Neural cell (in vitro differentiated cells): ENCODE measurements at regions not wholly inside any gene's neighbourhood (a gene's known extent, or its start where the extent isn't known, plus 50 kb on each side); places are given as distances from the start of the nearest gene placed in this dataset.

Experiments
- H2AFZ ChIP-seq: fragments of 200-600, 300-800 bp; sonication (generic), shearing (Covaris generic); 2 replicates; pipeline ENCODE4 v1.6.0; 2014; ENCODE audit warnings: low read depth, mild to moderate bottlenecking, antibody characterized with exemption, low read length, moderate library complexity
- H3F3A ChIP-seq: fragments of 200-600 bp; shearing (Covaris generic); 2 replicates; pipeline ENCODE4 v1.6.1; 2016; ENCODE audit warnings: mild to moderate bottlenecking, moderate library complexity, mixed read lengths, antibody characterized with exemption, low read length; ENCODE audit not compliant: insufficient read depth, poor library complexity, severe bottlenecking
- H3K27ac ChIP-seq: fragments of 200-600, 300-800 bp; sonication (generic), shearing (Covaris generic); 2 replicates; pipeline ENCODE4 v1.5.1; 2014; ENCODE audit warnings: mild to moderate bottlenecking, low read length, moderate library complexity
- H3K27me3 ChIP-seq: fragments of 300-800, 200-600 bp; sonication (generic), shearing (Covaris generic); 2 replicates; pipeline ENCODE4 v1.6.0; 2014; ENCODE audit warnings: mild to moderate bottlenecking, low read depth, low read length, moderate library complexity; ENCODE audit not compliant: insufficient read depth
- H3K36me3 ChIP-seq: fragments of 300-800, 200-600 bp; sonication (generic), shearing (Covaris generic); 2 replicates; pipeline ENCODE4 v1.5.1; 2014; ENCODE audit warnings: mild to moderate bottlenecking, antibody characterized with exemption, low read length, moderate library complexity; ENCODE audit not compliant: insufficient read depth
- H3K4me2 ChIP-seq: fragments of 300-800, 200-600 bp; sonication (generic), shearing (Covaris generic); 2 replicates; pipeline ENCODE4 v1.6.0; 2014; ENCODE audit warnings: mild to moderate bottlenecking, low read length
- H3K4me3 ChIP-seq: fragments of 300-800, 200-600 bp; sonication (generic), shearing (Covaris generic); 2 replicates; pipeline ENCODE4 v1.5.1; 2014; ENCODE audit warnings: mild to moderate bottlenecking, low read length, moderate library complexity
- H3K79me2 ChIP-seq: fragments of 200-600 bp; shearing (Covaris generic); replicated peaks from 2 replicates; pipeline ENCODE4 v1.6.0; 2014; ENCODE audit warnings: mild to moderate bottlenecking, low read length, moderate library complexity; ENCODE audit not compliant: insufficient read depth
- H3K9ac ChIP-seq: fragments of 300-800, 200-600 bp; sonication (generic), shearing (Covaris generic); 2 replicates; pipeline ENCODE4 v1.6.1; 2016; ENCODE audit warnings: mild to moderate bottlenecking, low read length, mixed read lengths
- H3K9me2 ChIP-seq: fragments of 200-600 bp; shearing (Covaris generic); 2 replicates; pipeline ENCODE4 v1.6.1; 2016; ENCODE audit warnings: mild to moderate bottlenecking, low read length, mixed read lengths; ENCODE audit not compliant: insufficient read depth
- H3K9me3 ChIP-seq: fragments of 200-600, 300-800 bp; sonication (generic), shearing (Covaris generic); 2 replicates; pipeline ENCODE4 v1.6.1; 2016; ENCODE audit warnings: mild to moderate bottlenecking, mixed run types, low read length, moderate library complexity, mixed read lengths
- H4K20me1 ChIP-seq: fragments of 200-600 bp; shearing (Covaris generic); 2 replicates; pipeline ENCODE4 v1.6.1; 2016; ENCODE audit warnings: mild to moderate bottlenecking, mixed run types; ENCODE audit not compliant: insufficient read depth
- EP300 ChIP-seq: fragments of 450-650 bp; conservative IDR thresholded peaks from 2 replicates; pipeline ENCODE4 v1.6.1; 2014; ENCODE audit warnings: antibody characterized with exemption, mild to moderate bottlenecking, moderate library complexity; ENCODE audit not compliant: poor library complexity, severe bottlenecking
- EZH2 ChIP-seq: fragments of 200-600, 300-800 bp; shearing (Covaris generic), sonication (generic); IDR thresholded peaks from 2 replicates; pipeline ENCODE4 v1.6.1; 2014; ENCODE audit warnings: antibody characterized with exemption, low read length, borderline replicate concordance, mild to moderate bottlenecking; ENCODE audit not compliant: insufficient read depth, poor library complexity, severe bottlenecking
- MXI1 ChIP-seq: fragments of 450-650 bp; conservative IDR thresholded peaks from 2 replicates; pipeline ENCODE4 v1.6.1; 2014; ENCODE audit warnings: antibody characterized with exemption, mild to moderate bottlenecking; ENCODE audit not compliant: poor library complexity, severe bottlenecking
- POLR2AphosphoS5 ChIP-seq: IDR thresholded peaks from 2 replicates; pipeline ENCODE4 v1.6.1; 2012
- RAD21 ChIP-seq: fragments of 450-650 bp; conservative IDR thresholded peaks from 2 replicates; pipeline ENCODE4 v1.6.1; 2014; ENCODE audit warnings: antibody characterized with exemption, mild to moderate bottlenecking, moderate library complexity
- SMC3 ChIP-seq: fragments of 450-650 bp; conservative IDR thresholded peaks from 2 replicates; pipeline ENCODE4 v1.6.1; 2014; ENCODE audit warnings: antibody characterized with exemption, mild to moderate bottlenecking, moderate library complexity; ENCODE audit not compliant: poor library complexity
- TAF1 ChIP-seq: IDR thresholded peaks from 2 replicates; pipeline ENCODE4 v1.6.1; 2012; ENCODE audit warnings: low read depth
- TF ChIP-seq, protein P1 (sequence below): fragments of 450-650 bp; IDR thresholded peaks from 2 replicates; pipeline ENCODE4 v1.5.1; 2014; ENCODE audit warnings: antibody characterized with exemption, mild to moderate bottlenecking, moderate library complexity; ENCODE audit not compliant: poor library complexity, severe bottlenecking
- TF ChIP-seq, protein P2 (sequence below): IDR thresholded peaks from 2 replicates; pipeline ENCODE4 v1.6.1; 2012; ENCODE audit warnings: borderline replicate concordance

DNA sequence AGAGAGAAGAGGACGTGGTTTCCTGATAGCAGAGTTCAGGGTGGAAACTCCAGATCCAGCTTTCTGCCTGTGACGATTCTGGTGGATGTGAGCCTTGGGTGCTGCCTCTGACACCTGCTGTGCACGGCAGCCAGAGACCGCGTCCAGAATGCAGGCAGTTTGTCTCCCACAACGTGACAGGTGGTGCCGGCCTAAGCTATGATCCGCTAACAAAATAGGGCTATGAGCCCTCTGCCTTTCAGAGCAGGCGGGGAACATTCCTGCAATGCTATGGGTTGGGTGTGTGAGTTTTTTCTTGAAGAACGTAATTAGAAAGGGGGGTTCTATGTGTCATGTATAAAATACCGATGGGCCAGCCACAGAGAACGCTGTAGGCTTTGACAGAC, 297.3 kb upstream of the PRKCQ start:
- H4K20me1 ChIP-seq = no peaks in the 10 kb centered on the region
- H3K9me3 ChIP-seq = no peaks in the 10 kb centered on the region
- H3K36me3 ChIP-seq = no peaks in the 10 kb centered on the region
- TF ChIP-seq, protein P1, sequence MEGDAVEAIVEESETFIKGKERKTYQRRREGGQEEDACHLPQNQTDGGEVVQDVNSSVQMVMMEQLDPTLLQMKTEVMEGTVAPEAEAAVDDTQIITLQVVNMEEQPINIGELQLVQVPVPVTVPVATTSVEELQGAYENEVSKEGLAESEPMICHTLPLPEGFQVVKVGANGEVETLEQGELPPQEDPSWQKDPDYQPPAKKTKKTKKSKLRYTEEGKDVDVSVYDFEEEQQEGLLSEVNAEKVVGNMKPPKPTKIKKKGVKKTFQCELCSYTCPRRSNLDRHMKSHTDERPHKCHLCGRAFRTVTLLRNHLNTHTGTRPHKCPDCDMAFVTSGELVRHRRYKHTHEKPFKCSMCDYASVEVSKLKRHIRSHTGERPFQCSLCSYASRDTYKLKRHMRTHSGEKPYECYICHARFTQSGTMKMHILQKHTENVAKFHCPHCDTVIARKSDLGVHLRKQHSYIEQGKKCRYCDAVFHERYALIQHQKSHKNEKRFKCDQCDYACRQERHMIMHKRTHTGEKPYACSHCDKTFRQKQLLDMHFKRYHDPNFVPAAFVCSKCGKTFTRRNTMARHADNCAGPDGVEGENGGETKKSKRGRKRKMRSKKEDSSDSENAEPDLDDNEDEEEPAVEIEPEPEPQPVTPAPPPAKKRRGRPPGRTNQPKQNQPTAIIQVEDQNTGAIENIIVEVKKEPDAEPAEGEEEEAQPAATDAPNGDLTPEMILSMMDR = no peak
- no peak for TF ChIP-seq EP300
- TF ChIP-seq RAD21 = no peak
- TF ChIP-seq, protein P2, sequence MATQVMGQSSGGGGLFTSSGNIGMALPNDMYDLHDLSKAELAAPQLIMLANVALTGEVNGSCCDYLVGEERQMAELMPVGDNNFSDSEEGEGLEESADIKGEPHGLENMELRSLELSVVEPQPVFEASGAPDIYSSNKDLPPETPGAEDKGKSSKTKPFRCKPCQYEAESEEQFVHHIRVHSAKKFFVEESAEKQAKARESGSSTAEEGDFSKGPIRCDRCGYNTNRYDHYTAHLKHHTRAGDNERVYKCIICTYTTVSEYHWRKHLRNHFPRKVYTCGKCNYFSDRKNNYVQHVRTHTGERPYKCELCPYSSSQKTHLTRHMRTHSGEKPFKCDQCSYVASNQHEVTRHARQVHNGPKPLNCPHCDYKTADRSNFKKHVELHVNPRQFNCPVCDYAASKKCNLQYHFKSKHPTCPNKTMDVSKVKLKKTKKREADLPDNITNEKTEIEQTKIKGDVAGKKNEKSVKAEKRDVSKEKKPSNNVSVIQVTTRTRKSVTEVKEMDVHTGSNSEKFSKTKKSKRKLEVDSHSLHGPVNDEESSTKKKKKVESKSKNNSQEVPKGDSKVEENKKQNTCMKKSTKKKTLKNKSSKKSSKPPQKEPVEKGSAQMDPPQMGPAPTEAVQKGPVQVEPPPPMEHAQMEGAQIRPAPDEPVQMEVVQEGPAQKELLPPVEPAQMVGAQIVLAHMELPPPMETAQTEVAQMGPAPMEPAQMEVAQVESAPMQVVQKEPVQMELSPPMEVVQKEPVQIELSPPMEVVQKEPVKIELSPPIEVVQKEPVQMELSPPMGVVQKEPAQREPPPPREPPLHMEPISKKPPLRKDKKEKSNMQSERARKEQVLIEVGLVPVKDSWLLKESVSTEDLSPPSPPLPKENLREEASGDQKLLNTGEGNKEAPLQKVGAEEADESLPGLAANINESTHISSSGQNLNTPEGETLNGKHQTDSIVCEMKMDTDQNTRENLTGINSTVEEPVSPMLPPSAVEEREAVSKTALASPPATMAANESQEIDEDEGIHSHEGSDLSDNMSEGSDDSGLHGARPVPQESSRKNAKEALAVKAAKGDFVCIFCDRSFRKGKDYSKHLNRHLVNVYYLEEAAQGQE = no peak
- no peak for TF ChIP-seq TAF1
- no peak for TF ChIP-seq POLR2AphosphoS5
- H3F3A ChIP-seq = no peaks in the 10 kb centered on the region
- H3K27ac ChIP-seq = no peak overlapping the region
- no peaks in the 10 kb centered on the region for H3K79me2 ChIP-seq
- no peaks in the 10 kb centered on the region for H3K27me3 ChIP-seq
- no peak overlapping the region for H3K9ac ChIP-seq
- H3K4me2 ChIP-seq = no peak overlapping the region
- no peak overlapping the region for H3K4me3 ChIP-seq
- no peak overlapping the region for H2AFZ ChIP-seq
- no peaks in the 10 kb centered on the region for H3K9me2 ChIP-seq

DNA sequence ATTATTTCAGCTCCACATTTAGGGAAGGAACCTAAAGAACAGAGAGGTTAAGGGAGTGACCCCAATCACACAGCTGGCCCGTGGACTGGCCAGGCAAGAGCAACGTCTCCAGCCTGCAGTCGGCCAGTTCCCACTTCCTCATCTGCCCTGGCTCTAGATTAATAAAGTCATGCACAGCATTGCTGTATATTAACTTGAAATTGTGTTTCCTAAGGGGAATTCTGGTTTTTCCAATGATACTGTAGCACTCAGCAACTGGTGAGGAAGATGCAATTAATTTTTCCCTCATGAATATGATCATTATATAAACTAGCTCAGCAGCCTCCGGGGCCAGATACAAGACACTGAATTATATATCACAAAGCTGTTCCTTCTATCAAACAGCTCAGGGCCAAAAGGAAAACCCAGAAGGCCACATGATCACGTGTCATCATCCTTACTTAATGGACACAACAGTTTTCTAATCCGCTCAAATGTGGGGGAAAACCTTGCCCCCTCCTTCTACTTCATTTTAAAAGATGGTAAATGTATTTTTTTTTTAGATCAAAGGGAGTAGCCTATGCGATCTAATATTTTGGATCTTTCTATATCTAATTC, 295.3 kb upstream of the PRKCQ start:
- no peak overlapping the region for H3K27ac ChIP-seq
- H3K9me3 ChIP-seq = no peaks in the 10 kb centered on the region
- TF ChIP-seq SMC3 = no peak
- TF ChIP-seq POLR2AphosphoS5 = no peak
- no peak for TF ChIP-seq EP300
- TF ChIP-seq, protein P1 = no peak
- no peak for TF ChIP-seq MXI1
- TF ChIP-seq TAF1 = no peak
- TF ChIP-seq, protein P2 = no peak
- no peak for TF ChIP-seq EZH2
- no peak for TF ChIP-seq RAD21
- H4K20me1 ChIP-seq = no peaks in the 10 kb centered on the region
- no peak overlapping the region for H2AFZ ChIP-seq
- H3K27me3 ChIP-seq = no peaks in the 10 kb centered on the region
- no peak overlapping the region for H3K4me3 ChIP-seq
- H3K36me3 ChIP-seq = no peaks in the 10 kb centered on the region
- no peaks in the 10 kb centered on the region for H3K79me2 ChIP-seq
- H3K4me2 ChIP-seq = no peak overlapping the region
- H3K9ac ChIP-seq = no peak overlapping the region
- no peaks in the 10 kb centered on the region for H3F3A ChIP-seq
- no peaks in the 10 kb centered on the region for H3K9me2 ChIP-seq
